Midbrain (tissue), 1 donor: ENCODE measurements at regions not wholly inside any gene's neighbourhood (a gene's known extent, or its start where the extent isn't known, plus 50 kb on each side); places are given as distances from the start of the nearest gene placed in this dataset.

Source experiments
- DNase-seq: peaks from one replicate; lab custom pipeline; 2025; lab: John Stamatoyannopoulos, UW

DNA sequence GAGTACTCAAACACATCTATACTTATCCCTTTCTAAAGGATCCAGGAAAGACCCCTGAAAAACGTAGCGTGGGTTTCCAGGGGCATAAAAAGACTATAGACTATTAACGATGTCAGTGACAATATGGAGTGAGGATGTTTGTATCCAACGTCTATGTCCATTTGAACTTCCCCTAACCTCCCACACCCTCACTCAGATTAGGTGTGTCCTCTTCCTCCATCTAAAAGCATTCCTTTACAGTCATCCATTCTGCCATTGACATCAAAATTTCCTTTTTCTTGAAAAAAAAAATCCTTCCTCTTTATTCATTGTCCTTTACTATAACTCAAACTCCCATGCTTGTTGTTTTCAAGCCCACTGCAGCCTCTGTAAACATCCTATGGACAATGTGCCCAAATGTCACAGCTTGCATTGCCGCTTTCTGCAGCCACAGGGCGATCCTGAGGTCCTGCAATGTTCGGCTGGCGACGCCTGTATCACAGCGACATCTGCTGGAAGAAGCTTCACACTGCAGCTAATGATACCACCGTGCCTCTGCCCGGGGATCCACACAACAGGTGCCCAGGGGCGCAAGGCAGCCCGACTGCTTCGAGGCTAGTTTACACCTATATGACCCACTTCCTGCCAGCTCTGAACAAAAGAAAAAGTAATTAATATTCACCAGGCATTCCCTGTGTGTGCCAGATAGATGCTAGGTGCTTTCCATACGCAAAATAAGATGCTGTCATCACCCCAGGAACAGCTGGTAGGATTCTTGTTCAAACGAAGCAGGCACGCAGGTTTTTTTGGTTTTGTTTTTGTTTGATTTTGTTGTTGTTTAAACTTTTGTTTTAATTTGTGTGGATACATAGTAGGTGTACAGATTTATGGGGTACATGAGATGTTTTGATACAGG lies 267.9 kb upstream of the GHITM start:
- DNase-seq = peak; percentile 78

DNA sequence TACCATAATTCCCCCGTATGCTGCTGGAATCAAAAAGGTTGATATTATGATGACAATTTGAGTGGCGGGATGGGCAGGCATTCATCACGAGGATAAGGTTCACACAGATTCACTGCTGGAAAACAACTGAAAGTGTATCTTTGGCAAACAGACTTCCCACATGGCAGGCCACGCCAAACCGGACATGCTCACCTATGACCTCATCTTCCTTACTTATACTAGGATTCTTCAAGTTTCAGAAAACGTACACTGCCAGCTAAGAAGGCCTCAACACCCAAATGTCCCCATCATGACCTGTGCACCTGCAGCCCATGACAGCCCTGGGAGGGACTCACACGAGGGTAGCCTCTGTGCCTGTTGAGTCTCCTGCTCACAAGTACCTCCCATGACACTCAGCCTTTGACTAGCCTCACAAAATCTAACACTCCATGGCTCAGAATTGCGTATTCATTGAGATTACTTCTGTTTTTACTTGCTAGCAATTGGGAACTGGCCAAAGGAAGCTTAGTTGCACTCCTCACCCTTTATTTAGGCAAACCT lies 259.0 kb upstream of the GHITM start:
- no peak for DNase-seq

DNA sequence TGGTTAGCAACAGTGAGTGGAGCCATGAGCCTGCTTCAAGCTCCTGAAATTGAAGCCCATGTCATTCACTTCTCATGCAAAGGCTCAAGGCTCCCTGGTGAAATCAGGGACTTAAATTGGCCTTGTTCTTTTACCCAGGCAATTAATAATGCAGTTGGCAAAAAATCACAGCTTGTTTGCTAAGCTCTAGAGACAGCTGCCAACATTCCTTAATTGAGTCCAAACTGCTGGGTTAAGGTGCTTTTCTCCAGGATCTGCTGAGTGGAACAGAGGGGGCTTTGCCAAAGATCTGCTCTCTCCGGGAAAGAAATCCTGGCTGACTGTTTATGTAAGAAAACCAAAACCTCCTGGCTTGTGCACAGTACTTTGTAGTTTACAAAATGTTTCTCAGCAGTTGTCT lies 257.6 kb upstream of the GHITM start:
- DNase-seq = peak; percentile 67

DNA sequence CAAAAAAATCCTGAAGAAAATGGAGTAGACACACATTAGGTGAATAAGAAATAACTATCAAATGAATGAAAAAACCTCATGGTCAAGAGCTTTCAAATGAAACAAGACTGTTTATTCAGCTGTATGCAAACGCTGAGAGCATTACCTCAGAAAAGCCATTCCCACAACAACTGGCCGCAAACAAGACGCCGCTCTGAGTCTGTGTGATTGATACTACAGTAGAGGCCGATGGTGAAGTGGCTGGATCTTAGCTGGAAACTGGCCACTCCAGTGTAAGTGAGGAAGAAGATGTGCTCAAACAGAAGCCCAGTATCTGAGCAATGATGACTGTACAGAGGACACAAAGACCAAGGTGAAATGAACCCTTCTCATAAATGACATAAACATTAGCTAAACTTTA lies 252.4 kb upstream of the GHITM start:
- DNase-seq = no peak

DNA sequence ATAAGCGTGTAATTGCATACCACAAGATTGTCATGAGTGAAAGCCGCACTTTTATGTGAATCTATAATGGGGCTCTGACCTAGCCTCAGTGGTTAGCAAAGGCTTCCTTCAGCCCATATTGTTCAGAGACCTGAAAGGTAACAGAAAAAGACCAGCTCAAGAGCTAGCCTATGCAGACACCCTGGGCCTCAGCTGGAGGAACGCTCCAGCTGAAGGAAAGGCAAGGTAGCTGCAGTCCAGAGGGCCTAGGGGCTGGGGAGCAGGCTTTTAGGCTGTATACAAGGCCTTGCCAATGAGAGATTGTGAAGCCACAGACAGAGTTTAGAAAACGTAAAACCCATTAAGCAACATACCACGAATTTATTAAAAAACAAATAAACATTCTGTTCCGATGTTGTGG lies 246.6 kb upstream of the GHITM start:
- DNase-seq = no peak

DNA sequence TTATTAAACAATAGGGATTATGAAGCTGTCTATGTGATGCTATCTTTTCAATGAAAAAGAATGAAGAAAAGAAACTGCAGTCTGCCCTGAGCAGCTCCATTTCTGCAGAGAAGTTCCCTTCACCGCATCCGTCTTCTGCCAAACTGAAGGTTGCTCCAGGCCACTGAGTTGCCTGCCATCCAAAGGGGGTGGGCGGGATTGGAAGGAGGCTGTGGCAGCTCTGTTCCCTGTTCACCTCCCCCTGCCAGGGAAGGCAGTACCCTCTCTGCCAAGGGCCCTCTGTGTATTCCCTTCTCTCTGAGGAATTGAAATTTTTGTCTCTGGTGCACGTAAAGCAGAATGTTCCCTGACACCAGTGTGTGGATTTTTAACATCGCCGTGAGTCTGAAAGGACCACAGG lies 243.1 kb upstream of the GHITM start:
- DNase-seq = no peak

DNA sequence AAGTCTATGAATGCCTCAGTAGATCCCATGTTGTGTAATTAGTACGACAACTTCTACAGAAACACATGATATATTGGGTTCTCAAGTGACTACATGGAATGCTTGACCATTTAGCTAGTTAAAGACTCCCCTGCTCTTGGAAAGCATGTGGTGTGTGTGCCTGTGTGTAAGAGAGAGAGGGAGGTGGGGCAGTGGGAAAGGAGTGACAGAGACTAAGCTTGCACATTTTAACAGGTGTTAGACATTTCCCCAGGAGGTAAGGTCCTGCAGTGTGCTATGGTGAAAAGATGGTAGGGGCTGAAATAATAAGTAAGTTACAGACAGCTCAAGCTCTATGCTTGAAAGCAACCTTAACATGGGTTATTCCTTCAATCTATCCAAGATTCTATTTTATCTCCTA lies 241.7 kb upstream of the GHITM start:
- no peak for DNase-seq

DNA sequence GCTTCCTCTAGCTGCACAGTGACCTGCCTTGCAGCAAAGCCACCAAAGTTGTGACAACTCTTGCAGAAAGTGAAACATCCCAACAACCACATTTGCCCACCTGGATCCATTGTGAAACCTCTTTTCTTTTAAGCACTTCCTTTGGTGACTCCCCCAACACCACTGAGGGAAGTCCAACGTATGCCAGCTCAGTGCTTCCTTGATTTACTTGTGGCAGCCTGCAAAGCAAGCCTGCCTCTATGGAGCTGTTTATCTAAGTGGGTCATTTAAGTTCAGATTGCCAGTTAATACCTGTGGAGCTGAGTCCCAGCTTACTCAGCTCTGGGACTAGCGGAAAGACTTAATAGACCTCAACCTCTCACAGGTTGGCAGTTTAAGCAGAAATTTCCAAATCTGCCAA lies 230.8 kb upstream of the GHITM start:
- DNase-seq = no peak

DNA sequence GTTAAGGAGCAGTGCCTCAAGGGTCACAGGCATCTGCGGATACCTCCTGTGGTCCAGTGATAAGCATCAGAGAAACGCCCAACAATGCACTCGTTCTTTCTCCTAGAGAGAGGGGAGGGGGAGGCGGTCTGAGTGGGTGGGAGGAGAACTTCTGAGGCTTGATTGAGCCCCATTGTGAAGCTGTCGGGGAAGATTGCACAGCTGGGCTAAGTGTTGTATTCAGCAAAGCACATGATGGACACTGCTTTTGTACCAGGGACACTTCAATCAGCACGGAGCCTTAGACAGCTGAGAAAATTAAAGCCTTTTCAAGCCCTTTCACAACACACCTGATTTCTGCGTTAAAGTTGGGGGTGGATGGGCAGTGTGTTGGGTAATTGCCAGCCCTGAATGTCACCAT lies 230.3 kb upstream of the GHITM start:
- no peak for DNase-seq

DNA sequence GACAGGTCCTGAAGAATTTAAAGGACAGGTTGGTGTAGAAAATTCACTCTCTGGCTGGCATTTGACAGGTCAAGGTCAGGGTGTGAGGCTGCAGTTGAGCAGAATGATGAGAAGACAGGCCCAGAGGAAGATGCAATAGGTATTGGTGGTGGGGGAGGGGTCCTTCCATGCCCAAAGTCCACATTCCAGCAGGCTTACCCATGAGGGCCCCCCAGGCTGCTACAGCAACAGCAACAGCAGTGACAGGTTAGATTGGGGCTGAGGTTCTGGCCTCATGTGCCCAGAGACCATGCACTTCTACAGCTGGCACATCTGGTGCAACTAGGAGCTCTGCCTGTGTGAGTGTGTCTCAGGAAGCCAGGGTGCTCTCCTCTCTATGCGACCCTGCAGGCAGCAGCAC lies 223.5 kb upstream of the GHITM start:
- DNase-seq = no peak

DNA sequence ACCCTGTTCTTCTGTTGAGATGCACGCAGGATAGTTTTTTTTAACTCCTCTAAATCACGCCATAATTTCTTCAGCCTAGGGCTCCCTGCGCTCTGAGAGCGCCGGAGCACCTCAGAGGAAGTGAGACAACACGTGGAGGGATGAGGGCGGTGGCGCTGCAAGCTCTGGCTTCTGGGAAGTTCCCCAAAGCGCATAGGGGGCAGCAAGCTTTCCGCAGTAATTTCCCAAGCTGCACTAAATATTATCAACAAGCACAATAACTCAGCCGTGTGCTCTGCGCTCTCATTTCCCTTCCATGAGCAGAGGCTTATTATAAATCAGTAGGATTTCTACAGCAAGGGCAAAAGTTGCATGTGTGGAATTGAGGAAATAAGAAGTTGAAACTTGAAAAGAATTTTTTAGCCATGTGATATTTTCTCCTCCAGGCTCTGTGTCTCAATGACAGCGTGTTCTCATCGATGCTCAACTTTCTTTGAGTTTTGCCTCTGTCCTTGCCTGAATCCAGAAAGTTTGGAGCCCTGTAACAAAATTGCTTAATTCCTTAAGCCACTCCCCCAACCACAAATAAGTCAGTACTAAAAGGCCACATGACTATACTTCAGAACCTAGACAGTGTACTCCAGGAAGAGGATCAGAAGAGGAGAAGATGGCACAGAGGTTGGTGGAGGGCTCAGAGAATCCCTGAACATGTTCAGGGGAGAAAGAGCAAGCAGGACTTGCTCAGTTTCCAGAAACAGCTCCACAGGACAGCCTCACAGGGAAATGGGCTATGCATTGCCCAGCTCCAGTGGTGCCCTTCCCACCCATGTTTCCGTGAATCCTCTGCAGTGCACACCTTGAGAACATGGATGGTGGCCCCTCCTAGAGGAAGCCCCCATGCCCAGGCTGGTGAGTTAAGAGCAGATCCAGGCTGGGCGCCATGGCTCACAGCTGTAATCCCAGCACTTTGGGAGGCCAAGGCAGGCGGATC lies 221.5 kb upstream of the GHITM start:
- DNase-seq = no peak

DNA sequence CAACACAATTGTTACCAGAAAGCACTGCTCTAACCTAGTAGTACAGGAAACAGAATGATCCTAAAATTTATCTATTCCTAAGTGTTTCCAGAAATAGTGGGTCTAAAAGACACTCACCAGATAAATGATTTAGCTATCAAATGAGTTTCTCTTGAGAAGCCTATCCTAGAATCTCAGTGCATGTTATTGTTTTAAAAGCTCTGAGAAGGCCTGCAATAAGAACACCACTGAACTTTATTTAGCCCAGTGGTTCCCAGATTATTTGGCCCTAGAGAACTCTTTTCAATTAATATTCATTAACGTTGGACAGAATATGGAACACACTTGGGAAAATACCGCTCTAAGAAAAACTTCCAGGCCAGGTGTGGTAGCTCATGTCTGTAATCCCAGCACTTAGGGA lies 220.1 kb upstream of the GHITM start:
- no peak for DNase-seq

DNA sequence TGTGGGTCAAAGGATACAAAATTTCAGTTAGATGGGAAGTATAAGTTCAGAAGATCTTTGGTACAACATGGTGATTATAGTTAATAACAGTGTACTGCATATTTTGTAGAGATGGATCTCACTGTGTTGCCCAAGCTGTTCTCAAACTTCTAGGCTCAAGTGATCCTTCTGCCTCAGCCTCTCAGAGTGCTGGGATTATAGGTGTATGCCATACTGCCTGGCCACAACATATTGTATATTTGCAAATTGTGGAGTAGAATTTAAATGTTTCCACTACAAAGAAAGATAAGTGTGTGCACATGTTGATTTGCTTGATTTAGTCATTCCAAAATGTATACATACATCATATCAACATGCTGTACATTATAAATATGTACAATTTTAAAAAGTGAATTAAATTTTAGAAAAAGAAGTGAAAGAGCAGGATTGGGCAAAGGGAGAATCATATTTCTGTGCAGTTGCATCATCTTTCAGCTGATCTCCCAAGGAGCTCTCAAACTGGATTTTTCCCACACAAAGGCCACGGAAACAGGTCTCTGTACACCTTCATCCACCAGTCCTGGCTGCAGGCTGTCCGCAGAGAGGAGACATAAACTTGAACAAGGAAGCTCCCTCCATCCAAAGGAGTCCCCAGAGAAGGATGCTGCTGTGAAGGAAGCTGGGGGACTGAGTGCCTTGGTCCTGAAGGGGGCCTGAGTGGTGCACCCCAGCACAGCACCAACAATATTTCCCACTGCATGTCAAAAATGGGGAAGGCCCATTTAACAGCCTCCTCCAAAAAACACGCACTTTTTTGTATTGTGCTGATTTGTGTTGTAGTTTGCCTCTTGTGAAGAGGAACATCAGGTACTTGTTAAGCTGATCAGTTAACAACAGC lies 217.1 kb upstream of the GHITM start:
- DNase-seq = no peak

DNA sequence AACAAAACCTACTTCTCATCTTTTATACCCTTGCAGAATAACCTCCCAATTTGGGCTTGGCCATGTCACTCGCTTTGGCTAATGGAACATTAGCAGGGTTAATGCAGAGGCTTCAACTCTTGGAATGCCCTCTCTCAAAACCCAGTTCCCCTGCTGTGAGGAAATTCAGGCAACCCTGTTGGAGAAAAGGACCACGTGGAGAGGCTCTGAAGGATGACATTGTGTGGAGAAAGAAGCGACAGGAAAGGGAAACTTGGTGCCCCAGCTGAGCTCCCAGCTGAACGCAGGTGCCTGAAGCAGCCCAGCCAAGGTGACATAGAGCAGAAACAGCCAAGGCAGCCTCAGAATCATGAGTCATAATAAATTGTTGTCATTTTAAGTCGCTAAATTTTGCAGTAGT lies 214.2 kb upstream of the GHITM start:
- no peak for DNase-seq

DNA sequence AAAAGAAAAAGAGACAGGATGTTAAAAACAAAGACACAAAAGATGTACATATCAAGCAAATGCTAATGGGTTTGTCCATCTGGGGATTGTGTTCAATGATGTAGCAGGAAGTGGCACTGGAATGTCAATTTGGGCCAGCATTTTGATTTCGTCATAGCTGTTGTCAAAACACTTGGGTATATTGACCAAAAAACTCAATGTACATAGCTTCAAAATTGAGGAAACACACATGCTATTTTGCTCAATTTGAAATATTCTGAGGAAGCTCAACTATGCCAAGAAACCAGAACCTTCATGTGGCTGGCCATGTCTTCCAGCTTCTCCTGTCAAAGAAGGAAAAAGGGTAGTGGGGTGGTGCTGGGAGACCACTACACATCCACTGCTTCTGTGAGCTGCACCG lies 212.7 kb upstream of the GHITM start:
- no peak for DNase-seq

DNA sequence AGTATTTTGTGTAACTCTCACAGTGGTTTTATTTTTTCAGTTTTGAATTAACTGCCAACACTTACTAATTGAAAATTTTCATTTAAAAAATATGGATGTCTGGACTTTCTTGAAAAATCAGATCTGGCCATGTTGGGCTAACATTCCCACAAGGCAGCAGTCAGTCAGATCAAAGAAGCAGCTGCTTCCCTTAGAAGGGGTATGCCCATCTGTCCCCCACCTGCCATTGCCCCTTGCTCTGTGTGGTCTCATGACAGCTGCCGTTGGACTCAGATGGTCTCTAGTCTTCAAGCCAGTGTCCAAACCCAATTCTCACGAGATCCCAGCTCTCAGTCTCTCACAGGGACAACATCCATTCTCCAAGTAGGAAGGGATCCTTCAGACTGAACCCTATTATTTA lies 212.1 kb upstream of the GHITM start:
- DNase-seq = no peak

DNA sequence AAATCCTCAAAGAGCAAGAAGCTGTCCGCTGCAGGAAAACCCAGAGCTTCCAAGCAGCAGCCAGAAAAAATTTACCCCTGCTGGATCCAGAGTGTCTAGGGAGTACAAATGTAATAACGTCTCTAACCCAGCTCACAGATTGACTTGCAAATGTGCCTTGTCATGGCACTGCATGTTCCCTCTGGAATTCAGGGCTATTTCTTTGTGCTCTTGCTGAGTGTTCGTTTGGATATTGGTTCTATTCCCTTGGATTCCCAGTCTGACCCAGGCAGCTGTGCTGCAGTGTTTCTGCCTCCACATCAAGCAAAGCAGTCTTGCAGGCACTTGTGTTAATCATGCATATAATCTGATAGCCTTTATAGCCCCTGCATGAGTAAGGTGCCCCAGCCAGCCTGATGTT lies 209.9 kb upstream of the GHITM start:
- peak; percentile 14 for DNase-seq

DNA sequence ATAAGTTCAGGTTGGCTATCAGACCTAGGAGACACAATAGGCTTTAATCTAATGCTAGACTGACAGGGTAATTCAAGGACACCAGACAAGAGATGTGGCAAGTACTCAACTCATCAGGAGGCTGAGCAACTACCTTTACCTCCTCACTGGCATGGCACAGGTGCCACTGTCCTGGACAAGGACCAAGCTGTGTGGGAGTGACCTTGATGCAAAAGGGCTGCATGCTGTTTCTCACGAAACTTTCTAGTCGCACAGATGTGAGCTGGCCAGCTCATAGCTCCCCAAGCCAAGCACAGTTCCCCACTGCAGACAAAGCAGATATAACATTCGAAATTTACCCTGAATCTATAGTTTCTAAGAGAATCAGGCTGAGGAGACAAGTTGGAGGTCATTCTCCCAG lies 207.6 kb upstream of the GHITM start:
- DNase-seq = no peak

DNA sequence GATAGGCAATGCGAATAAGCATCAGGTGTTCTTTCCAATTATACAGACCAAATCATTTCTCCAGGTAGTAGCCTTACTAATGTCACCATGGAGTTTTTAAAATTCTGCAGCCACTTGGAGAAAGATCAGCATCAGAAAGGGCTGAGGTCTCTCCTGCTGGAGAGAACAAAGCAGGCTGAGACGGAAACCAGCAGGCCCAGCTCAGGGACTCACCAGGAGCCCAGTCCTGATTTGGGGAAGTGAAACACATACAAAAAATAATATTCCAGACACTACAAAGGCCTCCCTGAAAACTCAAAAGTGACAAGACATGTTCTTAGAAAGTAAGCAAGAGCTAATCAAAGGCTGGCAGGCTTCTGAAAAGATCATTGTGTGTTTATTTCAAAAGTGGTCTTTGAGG lies 207.1 kb upstream of the GHITM start:
- DNase-seq = no peak

DNA sequence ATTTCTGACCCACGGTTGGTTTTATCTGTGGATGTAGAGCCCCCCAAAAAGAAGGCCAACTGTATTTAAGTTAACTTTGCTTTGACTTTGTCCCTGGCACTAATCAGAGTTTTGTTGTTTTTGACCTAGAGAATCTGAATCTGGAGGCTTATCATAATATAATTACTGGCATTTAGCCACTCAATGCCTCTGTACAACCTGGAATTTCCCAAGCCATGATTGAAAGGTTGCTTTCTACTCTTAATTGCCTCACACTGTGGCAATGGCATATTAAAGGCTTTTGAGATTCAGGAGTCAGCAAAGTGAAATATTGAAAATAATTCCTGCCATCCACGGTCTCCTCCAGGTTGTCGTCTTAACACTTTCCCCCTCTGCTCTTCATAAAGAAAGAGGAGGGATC lies 205.2 kb upstream of the GHITM start:
- no peak for DNase-seq

DNA sequence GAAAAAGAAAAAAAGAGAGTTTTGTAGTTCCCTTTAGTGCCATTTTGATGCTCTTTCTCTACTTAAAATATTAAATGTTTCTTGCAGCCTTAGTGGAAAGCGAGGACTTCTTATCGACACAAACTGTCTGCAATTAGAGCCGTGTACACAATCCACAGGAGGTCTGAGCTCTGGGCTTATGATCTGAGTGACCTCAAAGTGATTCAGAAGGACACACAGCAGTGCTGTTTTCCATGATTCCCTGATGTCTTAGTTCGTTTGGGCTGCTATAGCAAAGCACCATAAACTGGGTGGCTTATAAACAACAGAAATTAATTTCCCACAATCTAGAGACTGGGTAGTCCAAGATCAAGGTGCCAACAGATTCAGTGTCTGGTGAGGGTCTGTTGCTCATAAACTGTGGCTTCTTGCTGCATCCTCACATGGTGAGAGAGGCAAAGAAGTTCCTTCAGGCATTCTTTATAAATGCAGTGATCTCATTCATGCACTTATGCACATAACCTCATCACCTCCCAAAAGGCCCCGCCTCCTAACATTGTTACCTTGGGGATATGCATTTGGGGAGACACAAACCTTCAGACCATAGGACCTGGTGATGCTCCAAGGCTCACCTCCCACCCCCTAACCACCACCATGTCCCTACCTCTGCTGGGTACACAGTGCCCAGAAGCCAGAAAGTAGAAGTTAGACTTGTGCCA lies 204.5 kb upstream of the GHITM start:
- DNase-seq = no peak
